ENCODE measurements at regions not wholly inside any gene's neighbourhood (a gene's known extent, or its start where the extent isn't known, plus 50 kb on each side); places are given as distances from the start of the nearest gene placed in this dataset.
"Not testable (repeated sequence)": the region's sequence is repeated elsewhere in the genome, so short reads cannot be mapped to it uniquely, and the experiment has no call there.

DNA sequence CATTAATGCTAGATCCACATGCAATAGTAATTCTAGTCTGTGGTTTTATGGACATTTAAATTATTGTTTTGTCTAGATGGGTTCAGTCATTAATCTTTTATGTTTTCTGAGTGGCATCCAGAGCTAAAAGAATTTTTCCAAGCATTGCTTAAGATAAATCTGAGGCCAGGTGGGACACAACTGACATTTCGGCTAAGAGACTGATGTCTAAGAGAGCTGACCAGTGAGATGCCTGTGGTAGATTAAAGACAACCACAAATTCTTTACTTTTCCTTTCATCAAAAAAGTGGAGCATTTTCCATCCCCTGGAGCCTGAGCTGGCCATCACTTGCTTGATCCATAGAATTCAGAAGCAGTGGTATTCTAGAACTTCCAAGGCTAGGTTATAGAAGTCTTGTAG, 182.2 kb downstream of the NRP2 start:
- no peak for DNase-seq

- DNase-seq, result not testable (repeated sequence)
Measured at GRCh38 chr2:205862761-205863160, 180.5 kb downstream of the NRP2 start.

- DNase-seq, result no peak
Measured at GRCh38 chr2:205860885-205861284, 178.6 kb downstream of the NRP2 start.

GRCh38 chr2:205860181-205860580, 177.9 kb downstream of the NRP2 start:
- DNase-seq, result no peak

DNA sequence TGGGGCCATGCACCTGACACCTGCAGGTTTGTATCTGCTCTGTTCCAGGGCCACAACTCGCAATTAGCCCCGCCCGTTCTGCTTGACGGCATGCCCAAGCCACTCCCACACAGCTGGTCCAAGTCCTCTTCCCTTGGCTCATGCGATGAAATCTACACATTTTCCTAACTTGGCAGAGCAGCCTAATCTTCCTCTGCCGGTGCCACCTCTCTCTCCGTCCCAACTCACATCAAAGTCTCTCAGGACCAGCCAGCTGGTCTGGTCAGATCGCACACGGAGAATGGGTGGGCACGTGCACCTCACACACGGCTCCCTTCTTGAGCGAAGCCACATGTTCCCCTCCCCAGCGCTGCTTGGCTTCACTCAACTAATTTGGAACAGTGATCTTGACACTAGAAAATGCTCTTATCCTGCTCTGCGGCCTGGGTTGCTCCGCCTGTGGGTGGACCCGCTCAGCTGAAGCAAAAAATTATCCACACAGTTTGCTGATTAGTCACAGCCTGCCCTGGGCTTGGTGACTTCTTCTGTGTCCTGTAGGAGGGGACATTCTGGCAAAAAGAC, 176.7 kb downstream of the NRP2 start:
- peak; percentile 50 for DNase-seq

DNA sequence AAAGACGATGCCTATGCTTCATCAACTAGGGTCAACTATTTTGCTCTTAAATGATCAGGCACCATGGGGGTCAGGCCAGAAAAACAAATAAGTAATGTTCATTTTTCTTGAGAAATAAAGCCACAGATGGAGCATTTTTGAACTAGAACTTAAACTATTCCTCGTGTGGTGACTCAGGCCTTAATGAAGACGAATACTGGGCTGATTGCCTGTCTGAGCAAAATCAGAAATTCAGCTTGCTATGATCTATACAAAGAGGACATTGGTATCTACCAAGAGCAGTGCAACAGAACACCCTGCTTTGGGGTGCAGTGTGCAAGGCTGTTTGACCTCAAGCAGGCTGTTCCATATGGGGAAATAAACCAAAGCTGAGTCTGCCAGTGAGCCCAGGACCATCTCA, 176.0 kb downstream of the NRP2 start:
- no peak for DNase-seq

DNA sequence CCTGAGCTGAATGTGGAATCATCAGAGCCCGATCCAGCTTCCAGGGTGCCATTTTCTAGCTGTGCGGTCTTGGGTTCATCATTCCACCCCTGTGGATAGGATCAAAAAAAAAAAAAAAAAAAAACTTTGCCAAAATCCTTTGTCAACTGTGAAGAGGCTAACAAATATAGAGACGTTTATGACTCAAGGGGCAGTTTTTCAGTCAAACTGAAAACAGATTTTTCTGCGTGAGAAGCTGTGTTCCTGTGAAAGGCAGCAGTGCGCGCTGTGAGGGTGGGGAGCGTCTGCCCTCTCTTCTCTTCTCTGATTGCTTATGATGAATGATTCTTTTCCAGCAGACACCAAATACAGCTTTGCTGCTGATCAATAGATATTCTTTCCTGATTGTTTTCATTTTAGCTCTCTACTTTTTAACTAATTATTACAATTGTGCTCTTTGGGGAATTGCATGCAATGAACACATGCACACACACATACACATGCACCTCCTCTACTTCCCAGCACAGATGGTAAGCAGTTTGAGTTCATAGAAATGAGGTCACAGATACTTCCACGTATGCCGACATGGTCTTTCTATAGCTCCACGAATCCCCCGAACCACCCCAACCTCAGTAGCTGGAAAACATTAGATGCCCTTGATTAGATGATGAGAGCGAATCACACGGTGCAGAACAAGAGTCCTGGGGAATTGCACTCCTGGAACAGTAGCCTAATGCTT, 175.4 kb downstream of the NRP2 start:
- no peak for DNase-seq

- no peak for DNase-seq
Measured at GRCh38 chr2:205852457-205852856, 170.2 kb downstream of the NRP2 start.

DNA sequence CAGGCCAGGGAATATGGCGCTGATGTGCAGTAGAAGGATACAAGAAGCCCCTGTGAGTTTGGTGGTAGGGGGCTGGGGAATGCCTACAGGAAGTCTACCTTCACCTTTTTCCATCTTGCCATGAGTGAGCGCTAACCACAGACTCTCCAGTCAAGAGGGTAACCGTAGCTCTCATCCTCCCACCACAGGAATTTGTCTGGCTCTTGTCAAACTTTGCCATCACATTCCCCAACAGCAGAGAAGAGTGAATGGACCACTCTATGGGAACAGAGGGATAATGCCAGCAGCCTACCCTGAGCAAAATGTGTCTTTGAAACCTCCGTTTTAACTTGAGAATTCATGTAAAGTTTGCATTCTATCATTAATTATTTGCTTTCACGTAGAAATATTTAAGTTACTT, 168.3 kb downstream of the NRP2 start:
- no peak for DNase-seq

DNA sequence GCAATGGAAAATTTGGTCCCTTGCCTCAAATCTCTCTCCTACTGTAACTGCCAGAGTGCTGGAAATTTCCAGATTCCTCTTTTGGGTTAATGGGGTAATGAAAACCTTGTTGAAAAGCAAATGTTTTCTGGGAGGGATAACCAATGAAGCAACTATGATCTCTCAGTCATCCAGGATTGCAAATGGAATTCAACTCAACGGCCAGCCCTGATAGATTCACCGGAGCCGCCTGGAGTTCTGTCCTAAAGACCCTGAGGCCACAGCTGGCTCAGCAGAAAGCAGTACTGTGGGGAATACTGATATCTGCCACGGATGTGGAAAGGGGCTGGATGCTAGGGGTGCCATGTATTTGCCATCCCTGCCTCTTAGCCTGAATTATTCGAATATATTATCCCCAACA, 167.8 kb downstream of the NRP2 start:
- DNase-seq, result no peak

- DNase-seq, result no peak
Measured at GRCh38 chr2:205849136-205849535, 166.8 kb downstream of the NRP2 start.

DNA sequence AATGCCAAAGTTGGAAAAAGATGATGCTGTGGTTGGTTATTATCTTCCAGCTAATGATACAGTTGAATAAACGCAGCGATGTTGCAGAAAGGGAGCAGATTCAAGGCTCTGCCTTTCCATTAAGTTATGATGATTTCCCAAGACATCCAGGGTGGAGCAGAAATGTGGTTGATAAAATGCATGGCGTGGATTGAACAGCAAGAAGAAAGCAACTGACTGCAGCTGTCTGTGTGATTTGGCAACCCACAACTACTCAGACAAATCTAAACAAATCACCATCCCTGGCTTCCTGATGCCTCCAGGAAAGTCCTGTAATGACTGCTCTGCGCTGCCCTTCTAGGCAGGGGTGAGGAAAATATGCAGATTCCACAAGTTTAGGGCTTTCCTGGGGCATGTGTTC, 166.3 kb downstream of the NRP2 start:
- DNase-seq, result no peak

Data from EL (cell line).